ENCODE measurements at regions not wholly inside any gene's neighbourhood (a gene's known extent, or its start where the extent isn't known, plus 50 kb on each side); places are given as distances from the start of the nearest gene placed in this dataset.
"Not testable (repeated sequence)": the region's sequence is repeated elsewhere in the genome, so short reads cannot be mapped to it uniquely, and the experiment has no call there.

- DNase-seq (ENCODE audit: low spot score) = no peak
These were observed 112.3 kb downstream of the MIAT start for GRCh38 chr22:26769663-26770062.

- no peak for DNase-seq (ENCODE audit: low spot score)
These were observed 113.2 kb downstream of the MIAT start for GRCh38 chr22:26770624-26771023.

GRCh38 chr22:26773054-26773453, 115.7 kb downstream of the MIAT start:
- DNase-seq (ENCODE audit: low spot score) = not testable (repeated sequence)

GRCh38 chr22:26775394-26775793, 118.0 kb downstream of the MIAT start:
- no peak for DNase-seq (ENCODE audit: low spot score)

- peak; percentile 26 for DNase-seq (ENCODE audit: low spot score)
These were observed 119.9 kb downstream of the MIAT start for GRCh38 chr22:26777156-26777801.

GRCh38 chr22:26778372-26778771, 121.0 kb downstream of the MIAT start:
- DNase-seq (ENCODE audit: low spot score) = no peak

GRCh38 chr22:26779108-26779507, 121.7 kb downstream of the MIAT start:
- DNase-seq (ENCODE audit: low spot score) = no peak

- no peak for DNase-seq (ENCODE audit: low spot score)
These were observed 122.5 kb downstream of the MIAT start for GRCh38 chr22:26779929-26780328.

GRCh38 chr22:26780521-26780920, 123.1 kb downstream of the MIAT start:
- DNase-seq (ENCODE audit: low spot score) = no peak

GRCh38 chr22:26781062-26781461, 123.7 kb downstream of the MIAT start:
- DNase-seq (ENCODE audit: low spot score) = no peak

- no peak for DNase-seq (ENCODE audit: low spot score)
These were observed 124.2 kb downstream of the MIAT start for GRCh38 chr22:26781596-26781995.

GRCh38 chr22:26783885-26784284, 126.5 kb downstream of the MIAT start:
- peak; percentile 31 for DNase-seq (ENCODE audit: low spot score)

GRCh38 chr22:26784772-26785171, 127.4 kb downstream of the MIAT start:
- no peak for DNase-seq (ENCODE audit: low spot score)

- DNase-seq (ENCODE audit: low spot score) = no peak
These were observed 128.5 kb downstream of the MIAT start for GRCh38 chr22:26785932-26786331.

GRCh38 chr22:26786398-26786797, 129.0 kb downstream of the MIAT start:
- DNase-seq (ENCODE audit: low spot score) = no peak

GRCh38 chr22:26789951-26790350, 132.6 kb downstream of the MIAT start:
- no peak for DNase-seq (ENCODE audit: low spot score)

- DNase-seq (ENCODE audit: low spot score) = no peak
These were observed 135.1 kb downstream of the MIAT start for GRCh38 chr22:26792522-26792921.

- DNase-seq (ENCODE audit: low spot score) = no peak
These were observed 139.4 kb downstream of the MIAT start for GRCh38 chr22:26796785-26797184.

- peak; percentile 61 for DNase-seq (ENCODE audit: low spot score)
These were observed 140.5 kb downstream of the MIAT start for GRCh38 chr22:26797910-26798309.

- DNase-seq (ENCODE audit: low spot score) = no peak
These were observed 141.2 kb downstream of the MIAT start for GRCh38 chr22:26798462-26799065.

GRCh38 chr22:26800858-26801257, 143.5 kb downstream of the MIAT start:
- peak; percentile 90 for DNase-seq (ENCODE audit: low spot score)

- no peak for DNase-seq (ENCODE audit: low spot score)
These were observed 144.1 kb downstream of the MIAT start for GRCh38 chr22:26801449-26801848.

- DNase-seq (ENCODE audit: low spot score) = no peak
These were observed 146.9 kb downstream of the MIAT start for GRCh38 chr22:26804315-26804714.

GRCh38 chr22:26804911-26805539, 147.6 kb downstream of the MIAT start:
- no peak for DNase-seq (ENCODE audit: low spot score)

Data from iPS-NIHi11 (cell line).